NCI-H748 (cell line): ENCODE measurements at regions not wholly inside any gene's neighbourhood (a gene's known extent, or its start where the extent isn't known, plus 50 kb on each side); places are given as distances from the start of the nearest gene placed in this dataset.
"Not testable (repeated sequence)": the region's sequence is repeated elsewhere in the genome, so short reads cannot be mapped to it uniquely, and the experiment has no call there.

ENCODE experiments used
- DNase-seq: peaks from one replicate; lab custom pipeline; 2025; ENCODE audit not compliant: unreplicated experiment; lab: John Stamatoyannopoulos, UW

- no peak for DNase-seq
These were observed 295.5 kb upstream of the BOD1L1 start for GRCh38 chr4:13922873-13923645.

GRCh38 chr4:13924900-13925299 lies 297.4 kb upstream of the BOD1L1 start:
- DNase-seq: not testable (repeated sequence)

GRCh38 chr4:13928214-13928613 lies 300.7 kb upstream of the BOD1L1 start:
- no peak for DNase-seq

- DNase-seq: no peak
These were observed 302.6 kb upstream of the BOD1L1 start for GRCh38 chr4:13930155-13930554.

- DNase-seq: no peak
These were observed 305.7 kb upstream of the BOD1L1 start for GRCh38 chr4:13933191-13933590.

- DNase-seq: no peak
These were observed 310.8 kb upstream of the BOD1L1 start for GRCh38 chr4:13938299-13938698.

GRCh38 chr4:13940921-13941320 lies 313.4 kb upstream of the BOD1L1 start:
- DNase-seq: no peak

GRCh38 chr4:13942977-13943376 lies 315.5 kb upstream of the BOD1L1 start:
- DNase-seq: no peak

- no peak for DNase-seq
These were observed 316.6 kb upstream of the BOD1L1 start for GRCh38 chr4:13944095-13944511.

GRCh38 chr4:13947921-13948320 lies 320.4 kb upstream of the BOD1L1 start:
- DNase-seq: no peak

- no peak for DNase-seq
These were observed 323.0 kb upstream of the BOD1L1 start for GRCh38 chr4:13950491-13950890.

GRCh38 chr4:13953083-13953482 lies 325.6 kb upstream of the BOD1L1 start:
- DNase-seq: no peak

- DNase-seq: no peak
These were observed 328.0 kb upstream of the BOD1L1 start for GRCh38 chr4:13955551-13955950.

- no peak for DNase-seq
These were observed 329.4 kb upstream of the BOD1L1 start for GRCh38 chr4:13956947-13957346.

- no peak for DNase-seq
These were observed 330.3 kb upstream of the BOD1L1 start for GRCh38 chr4:13957871-13958270.

- DNase-seq: no peak
These were observed 336.1 kb upstream of the BOD1L1 start for GRCh38 chr4:13963601-13964000.

- no peak for DNase-seq
These were observed 339.0 kb upstream of the BOD1L1 start for GRCh38 chr4:13966231-13967195.

- DNase-seq: no peak
These were observed 341.2 kb upstream of the BOD1L1 start for GRCh38 chr4:13968723-13969122.

- no peak for DNase-seq
These were observed 342.8 kb upstream of the BOD1L1 start for GRCh38 chr4:13970349-13970748.

- DNase-seq: no peak
These were observed 350.2 kb upstream of the BOD1L1 start for GRCh38 chr4:13977746-13978145.

- DNase-seq: no peak
These were observed 353.1 kb upstream of the BOD1L1 start for GRCh38 chr4:13980317-13981310.
